K562 (cell line): ENCODE measurements at regions not wholly inside any gene's neighbourhood (a gene's known extent, or its start where the extent isn't known, plus 50 kb on each side); places are given as distances from the start of the nearest gene placed in this dataset.

ENCODE experiments used
- ATAC-seq: fragments of 200-7000 bp; cut with Tn5 transposase; 3 replicates; pipeline ENCODE4 v1.9.1; 2020; ENCODE audit warnings: moderate library complexity
- BruUV-seq: library from RNA; stranded (reverse); fragments of 400-500 nt; replicated peaks from 2 replicates; lab custom pipeline; 2021; lab: Mats Ljungman, UMichigan
- CTCF ChIA-PET: fragments of 300-600 bp; formaldehyde crosslinking; extraction: SDS; loops from one replicate; lab custom pipeline; 2021; ENCODE audit warnings: low intra/inter-chr PET ratio; lab: Yijun Ruan, JAX
- POLR2A ChIA-PET: fragments of 300-600, 350-650 bp; sonication (Branson Sonifier 250); formaldehyde crosslinking; extraction: SDS; loops from one replicate; lab custom pipeline; 2021; ENCODE audit warnings: antibody characterized with exemption, inconsistent platforms; lab: Yijun Ruan, JAX
- DNase-seq, 4 experiments: peaks; one replicate each; pipeline versions ENCODE4 v3.0.0 to v3.0.0-alpha.2; 2011 to 2018; ENCODE audit warnings: low spot score in 3 of 4, mixed read lengths in 3 of 4; ENCODE audit errors: extremely low read depth in 1 of 4
- FAIRE-seq: peaks from 2 replicates; lab custom pipeline; 2011; peaks lifted over from hg19 to GRCh38; lab: Jason Lieb, UNC
- H2AFZ ChIP-seq: 2 replicates; pipeline ENCODE4 v1.6.0; 2011; ENCODE audit warnings: low read depth, low read length, control low read depth, inconsistent platforms
- H3K27ac ChIP-seq: fragments of 200-600 bp; 3 replicates; pipeline ENCODE4 v1.8.0; 2011; ENCODE audit warnings: low read depth, mild to moderate bottlenecking, control low read depth, inconsistent platforms, low read length, moderate library complexity, mixed read lengths; ENCODE audit errors: extremely low read depth
- H3K27me3 ChIP-seq, 2 experiments: fragments of 300-600 bp in 1 of 2; 2 replicates in 1 of 2; 3 replicates in 1 of 2; pipeline versions ENCODE4 v1.6.0 to v1.8.0; 2011; ENCODE audit warnings: inconsistent platforms in 2 of 2, low read length in 2 of 2, mild to moderate bottlenecking in 1 of 2, mixed read lengths in 1 of 2, moderate library complexity in 1 of 2; ENCODE audit not compliant: control insufficient read depth in 2 of 2, insufficient read depth in 2 of 2
- H3K36me3 ChIP-seq: fragments of 300-600 bp; 3 replicates; pipeline ENCODE4 v1.8.0; 2011; ENCODE audit warnings: mild to moderate bottlenecking, low read length, inconsistent platforms; ENCODE audit not compliant: control insufficient read depth, insufficient read depth
- H3K4me1 ChIP-seq, 2 experiments: fragments of 200-600 bp in 1 of 2; replicated peaks in 1 of 2; 2 replicates in 1 of 2; 3 replicates in 1 of 2; pipeline versions ENCODE4 v1.5.1 to v1.8.0; 2011; ENCODE audit warnings: inconsistent platforms in 2 of 2, low read length in 2 of 2, mild to moderate bottlenecking in 1 of 2, mixed read lengths in 1 of 2, moderate library complexity in 1 of 2; ENCODE audit not compliant: control insufficient read depth in 2 of 2, insufficient read depth in 2 of 2
- H3K4me2 ChIP-seq: 2 replicates; pipeline ENCODE4 v1.6.1; 2011; ENCODE audit warnings: low read length, control low read depth, inconsistent platforms, mixed read lengths; ENCODE audit not compliant: insufficient read depth
- H3K4me3 ChIP-seq: fragments of 200-600 bp; sonication (generic), shearing (Covaris generic); 2 replicates; pipeline ENCODE4 v1.5.1; 2016; ENCODE audit warnings: control low read depth, inconsistent platforms
- H3K79me2 ChIP-seq: fragments of 200-600 bp; 3 replicates; pipeline ENCODE4 v1.8.0; 2011; ENCODE audit warnings: low read length, inconsistent platforms; ENCODE audit not compliant: control insufficient read depth, insufficient read depth
- H3K9ac ChIP-seq, 2 experiments: 2 replicates each; pipeline versions ENCODE4 v1.6.0 to v1.6.1; 2011; ENCODE audit warnings: low read depth in 2 of 2, low read length in 2 of 2, control low read depth in 1 of 2, inconsistent platforms in 1 of 2, mild to moderate bottlenecking in 1 of 2, mixed read lengths in 1 of 2; ENCODE audit not compliant: insufficient read depth in 1 of 2
- H3K9me1 ChIP-seq: one replicate; pipeline ENCODE4 v1.6.0; 2011; ENCODE audit warnings: inconsistent platforms, mild to moderate bottlenecking, low read length, moderate library complexity; ENCODE audit not compliant: control insufficient read depth, insufficient read depth
- H3K9me3 ChIP-seq: replicated peaks from 2 replicates; pipeline ENCODE4 v1.5.1; 2011; ENCODE audit warnings: low read depth, low read length, inconsistent platforms; ENCODE audit not compliant: control insufficient read depth, insufficient read depth
- H4K20me1 ChIP-seq: replicated peaks from 2 replicates; pipeline ENCODE4 v1.6.1; 2011; ENCODE audit warnings: low read length, inconsistent platforms, mixed read lengths; ENCODE audit not compliant: control insufficient read depth, insufficient read depth
- BDP1 ChIP-seq: IDR thresholded peaks from 3 replicates; pipeline ENCODE4 v1.6.1; 2011; ENCODE audit not compliant: insufficient read length, insufficient read depth
- BRD9 ChIP-seq: fragments of 450-650 bp; IDR thresholded peaks from 2 replicates; pipeline ENCODE4 v1.6.1; 2018; ENCODE audit warnings: low read depth; ENCODE audit not compliant: partially characterized antibody
- ELK3 ChIP-seq: fragments of 450-650 bp; formaldehyde crosslinking; IDR thresholded peaks from 2 replicates; pipeline ENCODE4 v1.4.0; 2020; ENCODE audit warnings: mild to moderate bottlenecking
- JUN ChIP-seq, 2 experiments: sonication (generic) in 1 of 2; formaldehyde crosslinking in 1 of 2; IDR thresholded peaks; 2 replicates each; pipeline versions ENCODE4 v1.6.1 to v1.8.0; 2012 to 2022; ENCODE audit warnings: borderline replicate concordance in 2 of 2, mild to moderate bottlenecking in 2 of 2, improper control_type of control experiment in 1 of 2, low read depth in 1 of 2, low read length in 1 of 2, missing genetic modification reagents in 1 of 2
- KDM1A ChIP-seq, 2 experiments: fragments of 450-650 bp; IDR thresholded peaks; 2 replicates each; pipeline ENCODE4 v1.6.1; 2016; ENCODE audit warnings: mild to moderate bottlenecking in 2 of 2
- KLF16 ChIP-seq: IDR thresholded peaks from 2 replicates; pipeline ENCODE4 v1.6.1; 2016; ENCODE audit warnings: antibody characterized with exemption
- POLR2AphosphoS2 ChIP-seq: IDR thresholded peaks from 2 replicates; pipeline ENCODE4 v1.6.1; 2012; ENCODE audit warnings: low read length, improper control_type of control experiment
- POLR3A ChIP-seq: IDR thresholded peaks from 2 replicates; pipeline ENCODE4 v1.6.1; 2011; ENCODE audit warnings: borderline replicate concordance, mild to moderate bottlenecking, moderate library complexity; ENCODE audit not compliant: insufficient read length, insufficient read depth; ENCODE audit errors: extremely low read depth
- SMC3 ChIP-seq: conservative IDR thresholded peaks from 2 replicates; pipeline ENCODE4 v1.6.1; 2011; ENCODE audit warnings: low read depth, low read length, improper control_type of control experiment; ENCODE audit not compliant: insufficient read depth
- TEAD2 ChIP-seq: fragments of 450-650 bp; IDR thresholded peaks from 2 replicates; pipeline ENCODE4 v1.6.1; 2016; ENCODE audit warnings: missing genetic modification characterization, control low read depth, missing compliant biosample characterization
- ZNF197 ChIP-seq: fragments of 200-800 bp; sonication (Bioruptor generic); IDR thresholded peaks from 2 replicates; pipeline ENCODE4 v1.6.1; 2016; ENCODE audit warnings: low read depth, missing genetic modification characterization, missing compliant biosample characterization
- ZNF324 ChIP-seq: fragments of 250-450 bp; sonication (Bioruptor Pico); IDR thresholded peaks from 2 replicates; pipeline ENCODE4 v1.4.0; 2020; ENCODE audit warnings: mild to moderate bottlenecking
- WGBS: fragments of 100-300 bp; shearing (Covaris generic); methylation state at CpG from one replicate; pipeline ENCODE4 v1.1.6; 2016; ENCODE audit warnings: low coverage, mixed read lengths; ENCODE audit not compliant: insufficient coverage; ENCODE audit errors: missing lambda C conversion rate; 5-methylcytosine and 5-hydroxymethylcytosine counted together
- in situ Hi-C: fragments of 300-500 bp; cut with MboI; formaldehyde crosslinking; loops from 4 replicates; pipeline ENCODE4 v1.15.0; 2018; ENCODE audit warnings: inconsistent platforms, mixed read lengths
- intact Hi-C: fragments of 100-400 bp; cut with micrococcal nuclease; formaldehyde crosslinking; loops from 2 replicates; pipeline ENCODE4 v1.14.2; 2022
- TF ChIP-seq, protein P1 (sequence below): sonication (generic); formaldehyde crosslinking; IDR thresholded peaks from 2 replicates; pipeline ENCODE4 v1.8.0; 2022; ENCODE audit warnings: mild to moderate bottlenecking, missing genetic modification reagents
- TF ChIP-seq, protein P2 (sequence below), 2 experiments: fragments of 450-650 bp in 1 of 2; sonication (generic) in 1 of 2; formaldehyde crosslinking; conservative IDR thresholded peaks; 2 replicates each; pipeline versions ENCODE4 v1.4.0 to v1.8.1; 2020 to 2022; ENCODE audit warnings: mild to moderate bottlenecking in 1 of 2, missing genetic modification reagents in 1 of 2

- Histone ChIP-seq H3K4me3 (no peak overlapping the region), H3K4me1 (no peaks in the 10 kb centered on the region; a peak in 1 of 5 replicates), H4K20me1 (no peaks in the 10 kb centered on the region), H3K4me2 (no peak overlapping the region), H3K27ac (no peak overlapping the region), H3K27me3 (peaks cover 3 to 8% of the 10 kb centered on the region in 2 experiments; a peak in 1 of 5 replicates), H3K79me2 (no peaks in the 10 kb centered on the region), H2AFZ (no peak overlapping the region), H3K36me3 (no peaks in the 10 kb centered on the region), H3K9ac (no peak overlapping the region), H3K9me1 (no peaks in the 10 kb centered on the region), H3K9me3 (no peaks in the 10 kb centered on the region)
- DNase-seq: no peak
- no peak for ATAC-seq
- in situ Hi-C loops: no loop called here
- TF ChIP-seq POLR2AphosphoS2 (no peak), KDM1A (IDR thresholded peaks at IDR 0.05) (peak; percentile 65 to 70; a peak in 3 of 4 replicates)
- TF ChIP-seq, protein P1, sequence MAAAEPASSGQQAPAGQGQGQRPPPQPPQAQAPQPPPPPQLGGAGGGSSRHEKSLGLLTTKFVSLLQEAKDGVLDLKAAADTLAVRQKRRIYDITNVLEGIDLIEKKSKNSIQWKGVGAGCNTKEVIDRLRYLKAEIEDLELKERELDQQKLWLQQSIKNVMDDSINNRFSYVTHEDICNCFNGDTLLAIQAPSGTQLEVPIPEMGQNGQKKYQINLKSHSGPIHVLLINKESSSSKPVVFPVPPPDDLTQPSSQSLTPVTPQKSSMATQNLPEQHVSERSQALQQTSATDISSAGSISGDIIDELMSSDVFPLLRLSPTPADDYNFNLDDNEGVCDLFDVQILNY (CRISPR knock-in tag): no peak
- WGBS: 44% methylated on average over 2 of the region's 2 CpGs
- intact Hi-C loops: no loop called here
- BruUV-seq: no TSS peak
- ChIA-PET CTCF (no interaction called here), POLR2A (no interaction called here)
- FAIRE-seq: no peak
Measured at GRCh38 chr9:68599826-68600225, 59.1 kb upstream of the TMEM252 start.

GRCh38 chr9:68601081-68601480, 60.4 kb upstream of the TMEM252 start:
- FAIRE-seq (no peak), ATAC-seq (no peak), DNase-seq (no peak)
- H4K20me1 ChIP-seq: no peaks in the 10 kb centered on the region
- no TSS peak for BruUV-seq
- in situ Hi-C loops (no loop called here), intact Hi-C loops (no loop called here)
- H3K27ac ChIP-seq: no peak overlapping the region
- WGBS: 11% methylated on average over 2 of the region's 2 CpGs
- H3K27me3 ChIP-seq: peaks cover 3 to 8% of the 10 kb centered on the region in 2 experiments; a peak in 1 of 5 replicates
- no peak overlapping the region for H2AFZ ChIP-seq
- no peaks in the 10 kb centered on the region for H3K36me3 ChIP-seq
- no peak overlapping the region for H3K4me3 ChIP-seq
- H3K9me1 ChIP-seq: no peaks in the 10 kb centered on the region
- POLR2A ChIA-PET: no interaction called here
- H3K9ac ChIP-seq: no peak overlapping the region
- CTCF ChIA-PET: no interaction called here
- H3K4me2 ChIP-seq: no peak overlapping the region
- no peaks in the 10 kb centered on the region for H3K79me2 ChIP-seq
- H3K9me3 ChIP-seq: no peaks in the 10 kb centered on the region
- no peaks in the 10 kb centered on the region; a peak in 1 of 5 replicates for H3K4me1 ChIP-seq
- TF ChIP-seq ELK3 (CRISPR knock-in tag) (no peak), BRD9 (no peak), SMC3 (no peak), POLR3A (no peak), JUN (IDR thresholded peaks at IDR 0.05; ENCODE audit: borderline replicate concordance, low read depth, low read length) (no peak), JUN (CRISPR knock-in tag; IDR thresholded peaks at IDR 0.05; ENCODE audit: borderline replicate concordance) (no peak), BDP1 (no peak), TEAD2 (no peak), KLF16 (no peak), ZNF324 (CRISPR knock-in tag) (no peak), ZNF197 (CRISPR knock-in tag) (no peak)
- TF ChIP-seq, protein P2, sequence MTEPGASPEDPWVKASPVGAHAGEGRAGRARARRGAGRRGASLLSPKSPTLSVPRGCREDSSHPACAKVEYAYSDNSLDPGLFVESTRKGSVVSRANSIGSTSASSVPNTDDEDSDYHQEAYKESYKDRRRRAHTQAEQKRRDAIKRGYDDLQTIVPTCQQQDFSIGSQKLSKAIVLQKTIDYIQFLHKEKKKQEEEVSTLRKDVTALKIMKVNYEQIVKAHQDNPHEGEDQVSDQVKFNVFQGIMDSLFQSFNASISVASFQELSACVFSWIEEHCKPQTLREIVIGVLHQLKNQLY (CRISPR knock-in tag; conservative IDR thresholded peaks at IDR 0.05): no peak
